Uterus (tissue), 2 donors: ENCODE measurements at regions not wholly inside any gene's neighbourhood (a gene's known extent, or its start where the extent isn't known, plus 50 kb on each side); places are given as distances from the start of the nearest gene placed in this dataset.

Experiments
- POLR2A ChIP-seq, 2 donors: fragments of 450-650 bp; IDR thresholded peaks; one replicate each; pipeline ENCODE4 v1.6.1; 2016; ENCODE audit warnings: antibody characterized with exemption in 2 of 2, mild to moderate bottlenecking in 1 of 2, moderate library complexity in 1 of 2
- TF ChIP-seq, protein P1 (sequence below), 4 experiments: fragments of 200-600 bp in 2 of 4; fragments of 450-650 bp in 2 of 4; sonication (generic) in 2 of 4; IDR thresholded peaks; one replicate each; pipeline ENCODE4 v1.5.1; 2016 to 2019; ENCODE audit warnings: antibody characterized with exemption in 4 of 4, mild to moderate bottlenecking in 2 of 4, moderate library complexity in 1 of 4

DNA sequence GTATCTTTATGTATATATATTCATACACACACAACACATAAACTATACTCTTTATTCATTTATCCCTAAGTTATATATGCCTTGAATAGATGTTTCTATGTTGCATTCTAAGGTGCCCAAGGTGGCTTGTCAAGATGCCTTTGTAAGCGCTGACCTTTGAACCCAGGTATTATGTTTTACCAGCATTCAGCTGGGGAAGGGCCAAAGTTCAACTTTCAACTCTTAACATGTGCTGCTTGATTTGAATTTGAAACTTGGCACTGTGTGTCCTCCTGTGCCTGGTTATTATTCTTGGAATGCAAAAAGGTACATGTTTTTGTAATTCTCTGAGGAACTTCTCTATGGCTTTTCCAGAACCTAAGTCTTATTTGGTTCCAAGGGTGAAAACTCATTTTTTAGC is 146.5 kb downstream of the EDN1 start:
- TF ChIP-seq POLR2A (IDR thresholded peaks at IDR 0.05): no peak
- TF ChIP-seq, protein P1, sequence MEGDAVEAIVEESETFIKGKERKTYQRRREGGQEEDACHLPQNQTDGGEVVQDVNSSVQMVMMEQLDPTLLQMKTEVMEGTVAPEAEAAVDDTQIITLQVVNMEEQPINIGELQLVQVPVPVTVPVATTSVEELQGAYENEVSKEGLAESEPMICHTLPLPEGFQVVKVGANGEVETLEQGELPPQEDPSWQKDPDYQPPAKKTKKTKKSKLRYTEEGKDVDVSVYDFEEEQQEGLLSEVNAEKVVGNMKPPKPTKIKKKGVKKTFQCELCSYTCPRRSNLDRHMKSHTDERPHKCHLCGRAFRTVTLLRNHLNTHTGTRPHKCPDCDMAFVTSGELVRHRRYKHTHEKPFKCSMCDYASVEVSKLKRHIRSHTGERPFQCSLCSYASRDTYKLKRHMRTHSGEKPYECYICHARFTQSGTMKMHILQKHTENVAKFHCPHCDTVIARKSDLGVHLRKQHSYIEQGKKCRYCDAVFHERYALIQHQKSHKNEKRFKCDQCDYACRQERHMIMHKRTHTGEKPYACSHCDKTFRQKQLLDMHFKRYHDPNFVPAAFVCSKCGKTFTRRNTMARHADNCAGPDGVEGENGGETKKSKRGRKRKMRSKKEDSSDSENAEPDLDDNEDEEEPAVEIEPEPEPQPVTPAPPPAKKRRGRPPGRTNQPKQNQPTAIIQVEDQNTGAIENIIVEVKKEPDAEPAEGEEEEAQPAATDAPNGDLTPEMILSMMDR (IDR thresholded peaks at IDR 0.05): no peak
